Parathyroid adenoma (tissue), 2 donors: ENCODE measurements at regions not wholly inside any gene's neighbourhood (a gene's known extent, or its start where the extent isn't known, plus 50 kb on each side); places are given as distances from the start of the nearest gene placed in this dataset.

Experiments
- H2AFZ ChIP-seq: fragments of 300-600 bp; sonication (generic); one replicate; pipeline ENCODE4 v1.7.0; 2017; ENCODE audit warnings: antibody characterized with exemption, mild to moderate bottlenecking
- H3K27ac ChIP-seq: fragments of 300-600 bp; sonication (generic); one replicate; pipeline ENCODE4 v1.7.0; 2017
- H3K27me3 ChIP-seq: fragments of 300-600 bp; sonication (generic); one replicate; pipeline ENCODE4 v1.7.0; 2017; ENCODE audit warnings: low read length; ENCODE audit not compliant: control insufficient read depth, insufficient read depth
- H3K36me3 ChIP-seq: fragments of 300-600 bp; sonication (generic); one replicate; pipeline ENCODE4 v1.7.0; 2017; ENCODE audit warnings: low read length; ENCODE audit not compliant: control insufficient read depth, insufficient read depth
- H3K4me1 ChIP-seq: fragments of 300-600 bp; sonication (generic); one replicate; pipeline ENCODE4 v1.7.0; 2017; ENCODE audit warnings: control low read depth
- H3K4me2 ChIP-seq: fragments of 300-600 bp; sonication (generic); one replicate; pipeline ENCODE4 v1.7.0; 2017; ENCODE audit warnings: low read length
- H3K4me3 ChIP-seq: fragments of 300-600 bp; sonication (generic); one replicate; pipeline ENCODE4 v1.7.0; 2017; ENCODE audit warnings: low read depth, low read length
- H3K79me2 ChIP-seq: fragments of 300-600 bp; sonication (generic); one replicate; pipeline ENCODE4 v1.7.0; 2017; ENCODE audit warnings: control low read depth
- H3K9ac ChIP-seq: fragments of 300-600 bp; sonication (generic); one replicate; pipeline ENCODE4 v1.7.0; 2017; ENCODE audit warnings: mild to moderate bottlenecking
- H3K9me3 ChIP-seq: fragments of 300-600 bp; sonication (generic); one replicate; pipeline ENCODE4 v1.7.0; 2017; ENCODE audit warnings: low read length; ENCODE audit not compliant: control insufficient read depth
- CTCF ChIP-seq: fragments of 300-600 bp; sonication (generic); IDR thresholded peaks from one replicate; pipeline ENCODE4 v1.7.0; 2017; ENCODE audit warnings: antibody characterized with exemption, mild to moderate bottlenecking
- donor health status: primary hyperparathyroidism.

DNA sequence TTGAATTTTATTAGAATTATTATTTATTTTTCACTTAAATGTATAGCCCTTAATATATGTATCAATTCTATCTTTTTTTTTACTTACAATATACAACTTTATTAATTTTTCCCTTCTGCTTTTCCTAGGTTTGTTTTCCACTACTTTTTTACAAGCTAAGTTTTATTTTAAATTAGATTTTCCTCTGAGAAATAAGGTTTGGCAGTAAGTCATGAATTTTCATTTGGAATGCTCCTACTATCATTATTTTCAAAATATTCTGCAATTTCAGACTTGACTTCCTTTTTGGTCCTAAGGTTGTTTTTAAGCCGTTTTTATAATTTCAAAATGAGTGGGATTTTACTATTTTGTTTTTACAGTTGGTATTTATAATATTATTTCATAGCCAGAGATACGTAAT lies 222.8 kb upstream of the PIEZO2 start:
- Histone ChIP-seq H3K9ac (no peak overlapping the region), H3K79me2 (no peaks in the 10 kb centered on the region), H3K27me3 (no peaks in the 10 kb centered on the region), H3K4me2 (no peak overlapping the region), H3K4me1 (peaks cover 26% of the 10 kb centered on the region), H2AFZ (no peak overlapping the region), H3K9me3 (no peaks in the 10 kb centered on the region), H3K27ac (no peak overlapping the region), H3K36me3 (no peaks in the 10 kb centered on the region), H3K4me3 (no peak overlapping the region)
- no peak for TF ChIP-seq CTCF

- Histone ChIP-seq H3K27me3 (no peaks in the 10 kb centered on the region), H3K36me3 (no peaks in the 10 kb centered on the region), H3K9ac (no peak overlapping the region), H2AFZ (no peak overlapping the region), H3K4me3 (no peak overlapping the region), H3K9me3 (no peaks in the 10 kb centered on the region), H3K79me2 (no peaks in the 10 kb centered on the region), H3K27ac (no peak overlapping the region), H3K4me2 (no peak overlapping the region), H3K4me1 (peaks cover 14% of the 10 kb centered on the region)
- no peak for TF ChIP-seq CTCF
Observed at GRCh38 chr18:11369556-11369955, 220.2 kb upstream of the PIEZO2 start.

GRCh38 chr18:11368020-11368419 lies 218.7 kb upstream of the PIEZO2 start:
- Histone ChIP-seq H3K4me3 (no peak overlapping the region), H3K79me2 (no peaks in the 10 kb centered on the region), H3K4me2 (no peak overlapping the region), H3K4me1 (peaks cover 7% of the 10 kb centered on the region), H3K27me3 (no peaks in the 10 kb centered on the region), H2AFZ (no peak overlapping the region), H3K27ac (no peak overlapping the region), H3K36me3 (no peaks in the 10 kb centered on the region), H3K9me3 (no peaks in the 10 kb centered on the region), H3K9ac (no peak overlapping the region)
- no peak for TF ChIP-seq CTCF

- Histone ChIP-seq H3K4me1 (peaks cover 7% of the 10 kb centered on the region), H3K9ac (no peak overlapping the region), H3K4me2 (no peak overlapping the region), H3K9me3 (no peaks in the 10 kb centered on the region), H3K36me3 (no peaks in the 10 kb centered on the region), H3K79me2 (no peaks in the 10 kb centered on the region), H3K27me3 (no peaks in the 10 kb centered on the region), H3K27ac (peak overlapping the region; percentile 34), H3K4me3 (no peak overlapping the region), H2AFZ (no peak overlapping the region)
- TF ChIP-seq CTCF, result no peak
Observed at GRCh38 chr18:11367351-11367750, 218.0 kb upstream of the PIEZO2 start.

DNA sequence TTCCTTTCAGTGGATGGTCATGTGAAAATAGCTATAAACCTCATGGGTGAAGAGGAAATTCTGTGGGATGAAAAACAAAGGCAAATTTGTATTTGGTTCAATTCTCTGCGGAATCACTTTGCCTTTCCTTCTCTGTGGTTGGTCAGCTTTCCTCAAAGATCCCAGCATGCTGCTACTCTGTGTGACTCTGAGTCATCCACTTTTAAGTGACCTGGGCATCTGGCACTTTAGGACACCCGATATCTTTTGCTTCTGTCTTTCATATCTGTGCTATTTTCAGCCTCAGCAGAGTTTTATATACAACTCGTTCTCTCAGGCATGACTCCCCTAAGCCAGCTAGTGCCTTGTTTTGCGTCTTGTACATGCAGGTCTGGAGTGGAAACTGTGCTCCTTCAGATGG lies 217.0 kb upstream of the PIEZO2 start:
- Histone ChIP-seq H3K36me3 (no peaks in the 10 kb centered on the region), H3K79me2 (no peaks in the 10 kb centered on the region), H3K27me3 (no peaks in the 10 kb centered on the region), H3K27ac (peak overlapping the region; percentile 34), H3K9me3 (no peaks in the 10 kb centered on the region), H2AFZ (peak overlapping the region; percentile 33), H3K9ac (no peak overlapping the region), H3K4me1 (peaks cover 7% of the 10 kb centered on the region), H3K4me2 (no peak overlapping the region), H3K4me3 (no peak overlapping the region)
- no peak for TF ChIP-seq CTCF
